Fibroblast of the aortic adventitia (primary cell): ENCODE measurements at regions not wholly inside any gene's neighbourhood (a gene's known extent, or its start where the extent isn't known, plus 50 kb on each side); places are given as distances from the start of the nearest gene placed in this dataset.
A peak's percentile ranks its signal among the peaks of the same experiment; 100 is the strongest.

ENCODE experiments used
- DNase-seq: peaks from one replicate; pipeline ENCODE4 v3.0.0-alpha.2; 2010; ENCODE audit warnings: low read depth
- H3K4me3 ChIP-seq: 2 replicates; pipeline ENCODE4 v1.5.1; 2011; ENCODE audit warnings: low read depth, mild to moderate bottlenecking, control low read depth, low read length, moderate library complexity
- CTCF ChIP-seq: IDR thresholded peaks from 2 replicates; pipeline ENCODE4 v1.5.1; 2011; ENCODE audit warnings: mild to moderate bottlenecking, low read length, control low read depth, inconsistent platforms; ENCODE audit not compliant: insufficient read depth

- DNase-seq: no peak
- H3K4me3 ChIP-seq: no peak overlapping the region
- TF ChIP-seq CTCF: no peak
Measured at GRCh38 chr14:101070540-101071492, 167.3 kb upstream of the RTL1 start.

GRCh38 chr14:101071493-101071906 lies 168.0 kb upstream of the RTL1 start:
- H3K4me3 ChIP-seq: no peak overlapping the region
- DNase-seq: no peak
- TF ChIP-seq CTCF: no peak

GRCh38 chr14:101072070-101072469 lies 168.5 kb upstream of the RTL1 start:
- H3K4me3 ChIP-seq: no peak overlapping the region
- TF ChIP-seq CTCF: no peak
- no peak for DNase-seq

GRCh38 chr14:101072531-101072930 lies 169.0 kb upstream of the RTL1 start:
- no peak for TF ChIP-seq CTCF
- no peak for DNase-seq
- no peak overlapping the region for H3K4me3 ChIP-seq

- H3K4me3 ChIP-seq: no peak overlapping the region
- no peak for TF ChIP-seq CTCF
- peak; percentile 82 for DNase-seq
Measured at GRCh38 chr14:101072945-101073597, 169.5 kb upstream of the RTL1 start.

GRCh38 chr14:101073598-101073965 lies 170.1 kb upstream of the RTL1 start:
- DNase-seq: no peak
- TF ChIP-seq CTCF: no peak
- no peak overlapping the region for H3K4me3 ChIP-seq
